ENCODE measurements at regions not wholly inside any gene's neighbourhood (a gene's known extent, or its start where the extent isn't known, plus 50 kb on each side); places are given as distances from the start of the nearest gene placed in this dataset.

DNA sequence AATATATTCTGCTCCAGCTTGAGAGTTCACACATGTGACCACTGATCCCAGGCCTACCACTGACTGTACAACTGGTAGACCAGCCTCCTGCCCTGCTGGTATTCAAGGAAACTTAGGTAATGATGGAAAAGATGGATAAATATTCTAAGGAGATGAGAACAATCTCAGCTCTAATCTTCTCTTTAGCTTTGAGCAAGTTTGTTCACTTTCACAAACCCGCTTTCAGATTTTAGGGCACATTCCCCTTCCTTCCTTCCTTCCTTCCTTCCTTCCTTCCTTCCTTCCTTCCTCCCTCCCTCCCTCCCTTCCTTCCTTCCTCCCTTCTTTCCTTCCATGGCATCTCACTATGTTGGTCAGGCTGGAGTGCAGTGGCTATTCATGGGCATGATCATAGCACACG lies 88.2 kb upstream of the PHACTR1 start:
- TF ChIP-seq CTCF (conservative IDR thresholded peaks at IDR 0.05 in 1 of 2, IDR thresholded peaks at IDR 0.05 in 1 of 2; ENCODE audit: low read depth in 1 of 2, low read length in 2 of 2) (no peak), EZH2 (IDR thresholded peaks at IDR 0.05; ENCODE audit: low read length, missing control alignments) (no peak)

All from fibroblast of lung (primary cell).